Mucosa of descending colon (tissue), 3 donors: ENCODE measurements at regions not wholly inside any gene's neighbourhood (a gene's known extent, or its start where the extent isn't known, plus 50 kb on each side); places are given as distances from the start of the nearest gene placed in this dataset.

Experiments
- ATAC-seq: fragments of 200-7000 bp; cut with Tn5 transposase; one replicate; pipeline ENCODE4 v1.9.1; 2020; ENCODE audit warnings: mild to moderate bottlenecking, moderate library complexity
- DNase-seq, 3 donors: peaks; one replicate each; pipeline ENCODE4 v3.0.0-alpha.2; 2020
- H3K36me3 ChIP-seq: fragments of 200-600 bp; one replicate; pipeline ENCODE4 v1.8.0; 2021; ENCODE audit warnings: low read depth, mild to moderate bottlenecking
- H3K4me1 ChIP-seq: fragments of 200-600 bp; one replicate; pipeline ENCODE4 v1.8.0; 2021; ENCODE audit warnings: low read depth, mild to moderate bottlenecking
- H3K4me3 ChIP-seq: fragments of 200-600 bp; one replicate; pipeline ENCODE4 v1.8.0; 2021; ENCODE audit warnings: mild to moderate bottlenecking
- H3K9me3 ChIP-seq: fragments of 200-600 bp; one replicate; pipeline ENCODE4 v1.8.0; 2021; ENCODE audit warnings: mild to moderate bottlenecking
- intact Hi-C, 2 donors: fragments of 100-400 bp; cut with DNase I in 1 of 2; cut with micrococcal nuclease in 1 of 2; formaldehyde crosslinking; loops; one replicate each; pipeline versions ENCODE4 v1.11.0 to v1.11.1; 2022; cut with DNase I, micrococcal nuclease
- TF ChIP-seq, protein P1 (sequence below): fragments of 200-600 bp; IDR thresholded peaks from one replicate; pipeline ENCODE4 v1.8.0; 2022; ENCODE audit warnings: antibody characterized with exemption, mild to moderate bottlenecking
- donor health status: DM: no; HTN: no; CAD: no; lungs with moderate emphysema.
- donor health status: DM: no; HTN: no; CAD: no.
- donor health status: DM: no; HTN: yes; CAD: no.

DNA sequence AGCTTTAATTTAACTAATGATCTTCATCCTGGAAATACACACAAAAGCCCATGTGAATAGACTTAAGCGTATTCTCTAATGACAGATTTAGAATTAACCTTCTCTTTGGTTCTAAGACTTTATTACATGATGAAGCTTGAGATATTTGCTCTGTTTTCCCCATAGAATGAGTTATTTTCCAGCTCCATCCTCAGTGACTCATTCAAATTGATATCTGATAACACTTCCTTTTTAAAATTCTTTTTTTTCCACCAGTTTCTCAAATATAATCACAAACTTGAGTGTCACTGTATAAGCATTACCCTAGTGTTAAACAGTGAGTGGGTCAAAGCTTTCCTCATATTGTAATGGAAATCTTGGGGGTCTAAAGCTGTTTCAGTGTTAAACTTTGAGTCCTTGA is 535.8 kb downstream of the KCNA4 start:
- Histone ChIP-seq H3K4me1 (no peaks in the 10 kb centered on the region), H3K4me3 (no peak overlapping the region), H3K9me3 (peaks cover 35% of the 10 kb centered on the region), H3K36me3 (no peaks in the 10 kb centered on the region)
- DNase-seq (no peak), ATAC-seq (no peak)
- TF ChIP-seq, protein P1, sequence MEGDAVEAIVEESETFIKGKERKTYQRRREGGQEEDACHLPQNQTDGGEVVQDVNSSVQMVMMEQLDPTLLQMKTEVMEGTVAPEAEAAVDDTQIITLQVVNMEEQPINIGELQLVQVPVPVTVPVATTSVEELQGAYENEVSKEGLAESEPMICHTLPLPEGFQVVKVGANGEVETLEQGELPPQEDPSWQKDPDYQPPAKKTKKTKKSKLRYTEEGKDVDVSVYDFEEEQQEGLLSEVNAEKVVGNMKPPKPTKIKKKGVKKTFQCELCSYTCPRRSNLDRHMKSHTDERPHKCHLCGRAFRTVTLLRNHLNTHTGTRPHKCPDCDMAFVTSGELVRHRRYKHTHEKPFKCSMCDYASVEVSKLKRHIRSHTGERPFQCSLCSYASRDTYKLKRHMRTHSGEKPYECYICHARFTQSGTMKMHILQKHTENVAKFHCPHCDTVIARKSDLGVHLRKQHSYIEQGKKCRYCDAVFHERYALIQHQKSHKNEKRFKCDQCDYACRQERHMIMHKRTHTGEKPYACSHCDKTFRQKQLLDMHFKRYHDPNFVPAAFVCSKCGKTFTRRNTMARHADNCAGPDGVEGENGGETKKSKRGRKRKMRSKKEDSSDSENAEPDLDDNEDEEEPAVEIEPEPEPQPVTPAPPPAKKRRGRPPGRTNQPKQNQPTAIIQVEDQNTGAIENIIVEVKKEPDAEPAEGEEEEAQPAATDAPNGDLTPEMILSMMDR = no peak
- intact Hi-C loops = no loop called here

GRCh38 chr11:29458252-29458651 is 558.6 kb downstream of the KCNA4 start:
- intact Hi-C loops = no loop called here
- DNase-seq = no peak

GRCh38 chr11:29452146-29452545 is 564.7 kb downstream of the KCNA4 start:
- Histone ChIP-seq H3K4me1 (no peaks in the 10 kb centered on the region), H3K9me3 (no peaks in the 10 kb centered on the region), H3K4me3 (no peak overlapping the region), H3K36me3 (no peaks in the 10 kb centered on the region)
- intact Hi-C loops = no loop called here
- ATAC-seq = no peak
- TF ChIP-seq, protein P1 = no peak
- DNase-seq = no peak

More at GRCh38 chr11:29458252-29458651, 558.6 kb downstream of the KCNA4 start:
- H3K4me1 ChIP-seq = no peaks in the 10 kb centered on the region
- TF ChIP-seq, protein P1 = no peak
- H3K4me3 ChIP-seq = no peak overlapping the region
- H3K36me3 ChIP-seq = no peaks in the 10 kb centered on the region
- ATAC-seq = no peak
- H3K9me3 ChIP-seq = peaks cover 3% of the 10 kb centered on the region

GRCh38 chr11:29449281-29450074 is 567.4 kb downstream of the KCNA4 start:
- TF ChIP-seq, protein P1 = no peak
- H3K36me3 ChIP-seq = no peaks in the 10 kb centered on the region
- DNase-seq (no peak), ATAC-seq (no peak)
- intact Hi-C loops = no loop called here
- no peaks in the 10 kb centered on the region for H3K4me1 ChIP-seq
- no peaks in the 10 kb centered on the region for H3K9me3 ChIP-seq
- H3K4me3 ChIP-seq = no peak overlapping the region

- TF ChIP-seq, protein P1 = no peak
- Histone ChIP-seq H3K36me3 (no peaks in the 10 kb centered on the region), H3K4me1 (no peaks in the 10 kb centered on the region), H3K9me3 (no peaks in the 10 kb centered on the region), H3K4me3 (no peak overlapping the region)
- intact Hi-C loops = no loop called here
- no peak for DNase-seq
- no peak for ATAC-seq
These were observed 568.5 kb downstream of the KCNA4 start for GRCh38 chr11:29448246-29448877.
